ENCODE measurements at regions not wholly inside any gene's neighbourhood (a gene's known extent, or its start where the extent isn't known, plus 50 kb on each side); places are given as distances from the start of the nearest gene placed in this dataset.
A peak's percentile ranks its signal among the peaks of the same experiment; 100 is the strongest.

DNA sequence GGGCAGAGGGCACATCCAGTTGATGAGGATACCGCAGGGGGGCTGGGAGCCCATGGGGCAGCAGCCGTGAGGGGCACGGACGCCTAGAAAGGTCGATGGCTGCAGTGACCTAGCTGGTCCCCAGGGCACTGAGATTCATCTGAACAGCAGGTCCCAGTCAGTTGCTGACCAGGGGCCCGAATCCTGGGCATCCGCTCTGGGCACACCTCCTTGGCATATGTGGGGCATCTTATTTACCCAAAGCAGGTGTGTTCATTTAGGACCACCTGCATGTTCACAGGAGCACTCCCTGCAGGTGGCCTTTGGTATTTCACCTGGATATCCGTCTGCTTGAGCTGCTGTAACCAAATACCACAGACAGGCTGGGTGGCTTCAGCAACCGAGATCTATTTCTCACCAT, 72.0 kb upstream of the ODC1 start:
- DNase-seq (ENCODE audit: low spot score) (no peak), ATAC-seq (no peak)

DNA sequence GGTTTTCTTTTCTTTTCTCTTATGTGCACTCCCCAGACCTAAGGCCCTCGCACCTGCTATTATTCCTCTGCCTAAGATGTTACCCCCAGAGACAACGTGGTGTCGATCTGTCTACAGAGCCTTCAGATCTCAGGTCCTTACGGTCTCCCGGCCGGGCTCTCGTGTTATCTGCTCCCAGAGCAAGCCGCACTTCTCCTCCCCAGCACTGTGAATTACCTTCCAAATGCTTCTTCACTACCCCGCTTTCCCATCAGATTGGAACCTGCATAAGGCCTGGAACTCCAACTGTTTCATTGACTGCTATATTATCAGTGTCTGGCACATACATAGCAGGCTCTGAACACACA, 71.2 kb upstream of the ODC1 start:
- DNase-seq (ENCODE audit: low spot score) (no peak), ATAC-seq (no peak)

DNA sequence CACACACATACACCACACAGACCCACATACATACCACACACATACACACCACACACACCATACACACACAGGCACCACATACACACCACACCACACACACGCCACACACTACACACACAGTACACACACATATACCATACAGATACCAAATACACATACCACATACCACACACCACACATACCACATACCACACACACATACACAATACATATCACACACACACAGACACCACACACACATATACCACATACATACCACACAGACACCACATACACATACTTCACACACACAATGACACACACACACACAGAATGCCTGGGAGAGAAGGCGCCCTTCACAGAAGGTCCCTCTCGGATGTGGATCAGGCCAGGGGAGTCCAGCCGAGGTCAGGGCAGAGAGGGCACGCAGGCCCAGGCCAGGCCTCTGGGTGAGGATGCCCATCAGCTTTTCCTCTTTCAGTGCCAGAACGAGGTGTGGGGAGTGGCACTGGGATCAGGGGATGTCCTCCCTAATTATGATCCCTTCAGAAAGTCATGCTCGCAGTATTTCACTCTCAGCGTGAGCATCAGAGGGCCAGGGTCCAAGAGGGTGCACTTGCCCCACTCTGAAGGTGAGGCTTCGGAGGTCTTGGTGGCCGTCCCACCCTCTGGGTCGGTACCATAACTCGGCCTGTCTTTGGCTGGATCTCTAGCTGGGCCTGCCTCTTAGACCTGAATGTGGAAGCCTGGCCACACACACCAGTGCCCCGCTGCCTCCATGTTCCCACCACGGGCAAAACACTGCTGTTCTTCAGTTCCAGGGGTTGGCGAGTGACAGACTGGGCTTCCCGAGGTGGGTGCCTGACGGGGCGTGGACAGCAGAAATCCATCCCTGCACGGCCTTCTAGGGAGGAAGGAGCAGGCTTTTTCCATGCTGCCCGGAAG, 70.6 kb upstream of the ODC1 start:
- ATAC-seq = no peak

DNA sequence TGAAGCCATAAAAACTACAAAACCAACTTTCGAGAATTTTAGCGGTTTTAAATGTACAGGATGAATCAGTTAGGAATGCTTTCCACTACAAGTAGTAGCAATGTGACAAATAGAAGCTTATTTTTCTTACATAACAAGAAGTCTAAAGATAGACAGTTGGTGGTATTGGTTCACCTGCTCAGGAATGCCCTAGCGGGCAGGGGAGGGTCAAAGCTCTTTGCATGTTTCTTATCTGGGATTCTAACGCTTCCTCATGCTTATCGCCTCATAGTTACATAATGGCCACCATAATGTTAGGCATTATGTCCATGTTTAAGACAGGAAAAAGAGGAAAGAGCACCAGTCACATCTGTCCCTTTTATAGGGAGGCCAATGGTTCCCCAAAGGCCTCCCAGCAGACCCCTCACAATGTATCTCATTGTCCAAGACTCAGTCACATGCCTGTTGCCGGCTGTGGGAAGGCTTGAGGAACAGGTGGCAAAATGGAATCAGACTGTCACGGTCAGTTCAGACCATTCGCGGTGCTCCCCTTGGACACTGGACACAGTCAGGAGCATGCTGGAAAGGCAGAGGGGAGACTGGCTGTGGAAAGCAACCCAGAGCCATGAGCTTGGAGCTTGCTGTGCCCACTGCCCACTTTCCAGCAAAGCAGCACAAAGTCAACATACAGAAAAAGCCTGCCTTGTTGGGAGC, 69.4 kb upstream of the ODC1 start:
- no peak for DNase-seq (ENCODE audit: low spot score)
- ATAC-seq = no peak

More for the DNA sequence above, 70.6 kb upstream of the ODC1 start:
- no peak for DNase-seq (ENCODE audit: low spot score)

DNA sequence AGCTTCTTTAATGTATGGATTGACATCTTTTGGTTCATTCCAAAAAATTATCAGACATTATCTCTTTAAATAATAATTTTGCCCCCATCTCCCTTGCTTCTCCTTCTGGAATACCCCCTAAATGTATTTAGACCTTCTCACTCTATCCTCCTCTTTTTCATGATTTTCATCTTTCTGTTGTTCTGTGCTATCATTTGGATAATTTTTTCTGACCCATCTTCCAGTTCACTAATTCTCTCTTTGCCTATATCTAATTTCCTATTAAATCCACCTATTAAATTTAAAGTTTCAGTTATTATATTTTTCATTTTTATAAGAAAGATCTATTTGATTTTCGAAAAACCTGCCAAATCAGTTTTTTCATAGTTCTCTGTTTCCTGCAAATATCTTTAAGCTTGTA, 67.8 kb upstream of the ODC1 start:
- ATAC-seq = no peak

DNA sequence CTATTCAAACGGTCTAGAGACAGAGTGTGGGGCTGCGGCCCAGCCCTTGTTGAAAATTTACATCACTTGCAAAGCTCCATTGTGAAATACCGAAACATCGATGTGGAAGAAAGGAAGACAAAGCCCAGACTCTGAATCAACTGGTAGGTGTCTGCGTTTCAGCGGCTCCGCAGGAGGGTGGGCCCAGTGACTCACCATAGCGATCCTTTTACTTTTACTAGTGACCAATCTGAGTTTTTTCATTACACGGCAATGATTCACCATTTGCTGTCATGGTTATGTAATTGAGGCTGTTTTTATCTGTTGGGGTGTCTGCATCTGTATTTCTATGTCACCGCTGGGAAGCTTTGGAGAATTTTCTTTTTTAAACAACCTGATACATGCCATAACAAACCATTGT, 66.6 kb upstream of the ODC1 start:
- ATAC-seq = no peak
- no peak for DNase-seq (ENCODE audit: low spot score)

More for the DNA sequence above, 67.8 kb upstream of the ODC1 start:
- DNase-seq (ENCODE audit: low spot score) = no peak

DNA sequence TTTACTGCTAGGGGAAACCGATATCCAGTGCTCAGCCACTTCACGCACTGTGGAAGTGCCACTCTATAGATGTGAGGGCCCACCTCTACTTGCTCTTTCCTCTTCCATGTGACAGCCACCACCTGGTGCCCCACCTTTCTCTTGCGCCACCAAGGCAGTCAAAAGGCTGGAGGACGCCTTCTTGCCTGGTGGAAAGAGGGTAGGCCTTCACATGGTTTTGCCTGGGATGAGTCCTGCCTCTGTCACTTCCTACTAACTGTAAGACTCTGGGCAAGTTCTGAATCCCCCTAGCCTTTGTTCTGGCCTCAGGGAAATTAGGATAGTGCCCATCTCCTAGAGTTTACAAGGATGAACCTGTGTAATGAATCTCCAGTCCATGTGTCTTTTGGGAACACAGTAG, 66.1 kb upstream of the ODC1 start:
- DNase-seq (ENCODE audit: low spot score) (no peak), ATAC-seq (no peak)

DNA sequence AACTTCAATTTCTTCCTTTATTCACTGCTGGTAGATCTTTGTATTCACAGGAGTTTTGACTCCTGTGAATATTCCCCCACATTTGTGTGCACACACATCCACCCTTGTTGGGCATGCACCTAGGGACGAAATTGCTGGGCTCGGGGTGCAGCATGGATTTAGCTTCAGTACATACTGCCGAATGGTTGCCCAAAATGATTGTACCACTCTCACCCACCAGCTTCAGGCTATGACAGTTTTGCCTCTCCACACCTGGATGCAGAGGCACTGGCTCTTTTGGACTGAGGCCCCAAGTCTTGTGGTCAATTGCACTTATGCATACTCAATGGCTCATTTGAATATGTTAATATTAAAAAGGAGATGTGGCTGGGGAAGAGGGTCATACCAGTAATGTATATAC, 65.1 kb upstream of the ODC1 start:
- no peak for DNase-seq (ENCODE audit: low spot score)
- no peak for ATAC-seq

DNA sequence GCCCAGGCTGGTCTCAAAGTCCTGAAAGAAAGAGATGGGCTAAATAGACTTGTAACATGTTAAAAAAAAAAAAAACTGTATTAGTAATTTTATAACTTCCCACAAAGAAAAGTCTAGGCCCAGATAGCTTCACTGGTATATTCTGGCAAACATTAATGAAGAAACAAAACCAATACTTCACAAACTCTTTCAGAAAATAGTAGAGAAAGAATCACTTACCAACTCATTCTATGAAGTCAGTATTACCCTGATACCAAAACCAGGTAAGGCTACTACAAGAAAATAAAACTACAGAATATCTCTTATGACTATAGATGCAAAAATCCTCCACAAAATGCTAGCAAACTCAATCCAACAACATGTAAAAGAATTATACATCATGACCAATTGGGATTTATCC, 59.9 kb upstream of the ODC1 start:
- ATAC-seq = no peak

DNA sequence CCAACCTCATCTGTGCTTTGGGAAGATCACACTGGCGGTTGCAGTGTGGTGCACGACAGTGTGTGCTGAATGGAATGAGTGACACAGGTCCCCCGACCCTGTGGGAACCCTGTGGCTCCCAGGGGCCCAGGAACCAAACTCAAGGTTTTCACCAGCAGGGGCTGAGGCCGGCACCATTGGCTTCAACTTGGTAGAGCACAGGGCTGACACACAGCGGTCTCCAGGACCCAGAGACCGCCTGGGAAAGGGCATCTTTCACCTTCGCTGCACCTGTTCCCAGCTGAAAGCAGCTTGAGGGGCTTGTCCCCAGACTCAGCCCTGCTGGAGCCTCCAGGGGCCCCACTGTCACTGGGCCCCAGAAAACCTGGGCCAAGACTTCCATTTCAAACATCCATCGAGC, 59.0 kb upstream of the ODC1 start:
- no peak for ATAC-seq
- no peak for DNase-seq (ENCODE audit: low spot score)

More for the DNA sequence above, 59.9 kb upstream of the ODC1 start:
- no peak for DNase-seq (ENCODE audit: low spot score)

DNA sequence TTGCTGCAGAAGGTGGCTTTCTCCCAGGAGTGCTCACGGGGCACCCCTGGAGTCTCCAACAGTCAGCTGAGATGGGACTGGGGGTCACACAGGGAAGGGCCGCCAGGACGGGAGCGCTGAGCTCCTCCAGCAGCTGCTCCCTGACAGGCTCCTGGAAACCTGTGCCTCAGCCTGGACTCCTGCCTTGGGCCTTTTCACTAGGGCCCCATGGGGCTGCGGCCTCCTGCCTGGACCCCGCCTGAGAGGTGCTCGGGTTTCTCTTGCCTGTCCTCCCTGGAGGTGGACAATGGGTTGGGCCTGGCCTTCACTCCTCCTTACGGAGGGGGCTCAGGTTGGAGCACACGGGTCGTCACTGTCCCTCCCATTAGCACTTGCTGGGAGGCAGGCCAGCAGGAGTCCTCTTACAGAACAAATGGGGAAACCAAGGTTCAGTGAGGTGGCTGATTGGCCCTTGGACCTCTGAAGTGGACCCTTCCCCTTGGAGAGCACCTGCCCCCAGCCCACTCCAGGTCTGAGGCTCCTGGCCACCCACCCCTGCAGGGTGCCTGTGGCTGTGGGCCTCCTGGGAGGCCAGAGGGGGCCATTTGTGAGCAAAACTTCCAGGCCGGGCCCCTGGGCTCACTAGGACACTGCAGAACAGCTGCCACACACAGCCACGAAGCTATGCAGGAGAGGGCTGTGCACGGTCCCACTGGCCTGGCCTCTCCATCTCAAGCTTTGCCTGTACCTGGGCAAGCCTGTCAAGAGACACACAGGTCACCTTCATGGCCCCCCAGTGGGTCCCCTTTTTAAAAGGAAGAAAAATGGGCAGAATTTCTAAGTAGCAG, 57.1 kb upstream of the ODC1 start:
- DNase-seq (ENCODE audit: low spot score) = peak; percentile 26
- ATAC-seq = no peak

DNA sequence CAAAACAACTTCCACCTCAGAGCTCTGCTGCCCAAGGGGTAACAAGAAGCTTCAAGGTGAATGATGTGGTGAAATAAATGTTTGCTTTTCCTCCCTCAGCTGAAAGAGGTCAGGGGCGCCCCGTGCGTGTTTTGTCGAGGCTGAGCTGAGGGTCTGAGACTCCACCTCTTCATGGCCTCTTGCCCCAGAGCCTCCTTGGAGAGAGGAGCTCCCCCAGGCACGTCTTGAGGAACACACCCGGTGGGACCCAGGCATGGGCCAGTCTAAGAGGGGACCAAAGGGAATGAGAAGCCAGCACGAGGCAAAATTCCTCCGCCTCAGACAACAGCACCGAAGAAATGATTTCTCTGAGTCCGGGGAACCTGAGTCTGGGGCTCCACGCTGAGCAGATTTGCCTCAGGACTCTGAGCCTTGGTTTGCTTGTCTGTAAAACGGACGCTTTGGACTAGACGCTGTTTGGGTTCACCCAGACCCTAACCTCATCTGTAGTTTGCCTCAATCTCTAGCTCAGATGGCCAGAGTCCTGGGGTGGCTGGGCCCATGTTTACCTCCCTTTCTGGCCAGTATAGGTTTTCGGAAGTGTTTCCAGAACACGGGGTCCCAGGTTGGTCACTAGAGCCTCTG, 56.4 kb upstream of the ODC1 start:
- DNase-seq (ENCODE audit: low spot score) (no peak), ATAC-seq (no peak)

DNA sequence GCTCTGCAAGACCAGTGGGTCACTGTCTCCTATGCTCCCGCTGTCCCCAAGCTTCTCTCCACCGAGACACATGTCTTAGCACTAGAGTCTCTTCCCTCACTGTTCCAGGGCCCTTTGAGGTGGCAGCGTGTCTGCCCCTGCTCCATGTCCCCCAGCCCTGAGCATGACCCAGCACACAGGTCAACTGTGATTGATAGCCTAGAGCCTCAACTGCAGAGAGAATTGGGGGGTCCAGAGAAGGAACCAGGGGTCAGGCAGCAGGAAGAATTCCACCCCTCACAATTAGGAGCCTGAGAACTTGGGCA, 54.6 kb upstream of the ODC1 start:
- no peak for DNase-seq (ENCODE audit: low spot score)

DNA sequence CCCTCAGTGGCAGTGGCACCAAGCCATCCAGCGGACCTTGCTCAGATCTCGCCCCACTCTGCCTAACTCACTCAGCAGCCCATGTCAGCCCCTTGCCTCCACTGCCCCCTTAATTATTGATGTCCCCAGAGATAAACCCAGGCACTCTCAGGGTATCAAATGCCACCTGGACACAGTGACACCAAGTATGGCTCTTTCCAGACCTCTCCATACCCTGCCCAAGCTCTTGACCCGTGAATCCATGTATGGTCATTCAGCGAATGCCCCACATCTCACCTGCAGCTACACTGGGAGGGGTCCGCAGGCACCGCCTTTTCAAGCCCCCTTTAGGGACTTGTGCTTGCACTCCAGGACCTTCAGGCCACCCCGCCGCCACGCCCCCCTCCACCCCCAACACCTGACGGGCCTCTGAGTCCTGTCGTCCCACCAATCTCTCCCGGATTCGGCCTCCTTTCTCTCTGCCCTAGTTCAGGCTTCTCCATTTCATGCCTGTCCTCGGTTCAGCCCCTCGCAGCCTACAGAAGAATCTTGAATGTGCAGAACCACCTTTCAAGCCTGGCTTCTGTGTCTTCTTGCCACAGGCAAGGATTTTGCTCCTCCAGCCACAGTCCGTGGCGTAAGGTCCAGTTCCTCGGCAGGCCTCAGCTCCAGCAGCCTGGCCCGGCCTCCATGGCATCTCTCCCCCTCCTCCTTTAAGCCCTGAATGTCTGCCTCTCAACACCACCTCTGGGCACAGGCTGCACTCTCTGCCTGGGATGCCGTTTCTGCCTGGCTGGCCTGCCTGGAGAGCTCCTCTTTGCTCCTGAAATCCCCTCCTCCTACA, 54.1 kb upstream of the ODC1 start:
- DNase-seq (ENCODE audit: low spot score) (no peak), ATAC-seq (no peak)

More for the DNA sequence above, 54.6 kb upstream of the ODC1 start:
- ATAC-seq = no peak

DNA sequence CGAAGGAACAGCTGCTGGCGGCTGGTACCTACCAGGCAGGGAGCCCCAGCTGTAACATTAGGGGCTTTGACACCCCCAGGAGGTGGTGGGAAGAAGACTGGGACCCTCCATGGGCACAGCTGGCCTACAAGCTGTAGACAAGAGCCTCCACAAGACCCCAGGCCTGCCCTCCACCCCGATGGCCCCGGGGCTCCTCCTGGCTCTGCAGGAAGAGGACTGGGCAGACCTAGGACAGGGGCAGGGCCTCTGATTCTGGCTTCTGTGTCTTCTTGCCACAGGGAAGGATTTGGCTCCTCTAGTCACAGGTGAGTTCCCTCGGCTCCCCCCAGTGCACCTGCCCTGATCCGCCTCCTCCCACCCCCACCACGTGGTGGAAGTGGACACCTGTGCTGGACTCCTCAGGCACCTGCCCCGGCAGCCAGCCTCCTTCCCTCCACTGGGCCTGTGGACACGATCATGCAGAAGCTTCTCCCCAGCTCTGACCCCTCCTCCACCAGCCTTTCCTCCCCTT, 53.4 kb upstream of the ODC1 start:
- peak; percentile 41 for DNase-seq (ENCODE audit: low spot score)
- no peak for ATAC-seq

DNA sequence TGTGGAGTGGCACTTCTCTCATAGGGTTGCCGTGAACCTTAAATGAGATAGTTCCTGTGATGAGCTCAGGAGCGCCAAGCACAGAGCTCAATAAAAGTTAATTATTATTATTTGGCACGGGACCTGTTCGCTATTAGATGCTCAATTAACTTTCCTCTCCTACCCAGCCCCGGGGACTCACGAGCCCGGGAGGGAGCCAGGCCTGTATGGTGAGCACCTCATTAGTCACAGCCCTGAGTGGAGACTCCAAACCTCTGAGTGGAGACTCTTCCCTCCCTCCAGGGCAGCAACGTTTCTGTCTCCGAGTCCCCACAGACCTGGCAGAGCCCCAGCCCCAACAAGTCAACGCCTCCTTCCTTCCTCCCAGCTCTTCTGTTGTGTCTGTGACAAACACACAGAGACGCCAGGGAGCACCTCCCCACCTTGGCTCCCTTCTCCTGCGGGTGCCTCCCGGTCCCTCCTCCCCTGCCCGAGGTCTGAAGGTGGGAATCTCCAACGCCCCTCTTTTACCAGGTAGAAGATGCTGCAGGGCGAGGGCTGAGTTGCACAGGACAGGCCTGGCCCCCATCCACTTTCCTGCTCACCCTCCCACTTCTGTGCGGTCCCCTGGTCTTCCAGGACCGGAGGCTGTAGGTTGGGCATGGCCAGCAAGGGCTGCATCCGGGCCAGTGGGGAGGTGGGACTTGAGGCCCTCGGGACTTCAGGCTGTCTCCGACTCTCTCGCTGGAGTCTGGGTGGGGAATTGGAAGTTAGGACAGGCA, 52.7 kb upstream of the ODC1 start:
- DNase-seq (ENCODE audit: low spot score) (peak; percentile 40), ATAC-seq (no peak)

DNA sequence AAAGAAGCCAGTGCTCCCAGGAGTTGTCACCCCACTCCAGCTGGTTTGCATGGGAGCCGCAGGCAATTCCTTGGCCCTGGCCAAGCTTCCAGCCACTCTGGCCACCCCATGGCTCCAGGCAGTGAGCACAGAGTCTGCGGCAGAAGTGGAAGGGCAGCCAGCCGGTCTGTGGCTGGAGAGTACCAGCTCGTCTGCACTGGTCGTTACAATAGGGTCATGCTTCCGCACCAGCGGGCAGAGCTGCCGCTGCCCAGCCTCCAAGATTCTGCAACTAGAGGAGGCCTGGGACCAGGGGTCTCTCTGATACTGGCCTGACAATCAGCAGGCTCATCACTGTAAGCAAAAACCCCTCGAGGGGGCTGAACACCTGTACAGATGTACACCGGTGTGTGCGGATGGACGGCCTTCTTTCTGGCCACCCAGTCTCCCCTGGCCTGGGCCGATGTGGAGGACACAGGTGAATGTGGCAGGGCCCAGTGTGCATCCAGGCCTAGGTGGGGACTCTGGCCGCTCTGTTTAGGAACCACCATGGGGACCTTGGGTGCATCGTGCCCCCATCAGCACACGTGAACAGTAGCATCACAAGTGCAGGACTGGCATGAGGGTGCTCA, 51.9 kb upstream of the ODC1 start:
- ATAC-seq = no peak
- peak; percentile 34 for DNase-seq (ENCODE audit: low spot score)

DNA sequence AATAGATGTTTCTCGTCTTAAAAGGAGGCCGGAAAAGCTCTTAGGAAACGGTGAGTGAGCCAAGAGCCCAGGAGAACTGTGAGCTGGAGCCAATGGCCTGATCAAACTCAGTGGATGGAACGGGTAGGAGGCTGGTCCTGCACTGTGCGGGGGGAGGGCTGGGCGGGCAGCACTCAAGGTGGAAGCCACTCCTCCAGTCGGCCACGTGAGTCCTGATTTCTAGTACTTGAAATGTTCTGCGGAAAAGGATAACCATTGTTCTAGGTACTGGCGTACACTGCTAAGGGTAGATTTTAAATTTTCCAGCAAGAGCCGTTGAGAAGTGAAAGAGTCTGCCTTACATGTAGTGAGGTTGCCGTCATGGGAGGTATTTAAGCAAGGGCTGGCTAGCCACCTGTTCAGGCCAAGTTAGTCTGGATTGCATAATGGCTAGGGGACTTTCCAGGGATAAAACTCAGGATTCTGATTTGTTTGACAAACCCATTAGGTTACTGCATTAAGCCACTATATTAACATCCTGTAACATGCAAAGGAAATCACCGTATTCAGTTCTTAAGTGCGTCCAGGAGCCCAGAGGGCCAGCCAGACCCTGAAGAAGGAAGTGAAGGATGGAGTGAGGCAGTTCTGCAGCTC, 51.3 kb upstream of the ODC1 start:
- ATAC-seq = no peak
- DNase-seq (ENCODE audit: low spot score) = peak; percentile 8
